ENCODE measurements at regions not wholly inside any gene's neighbourhood (a gene's known extent, or its start where the extent isn't known, plus 50 kb on each side); places are given as distances from the start of the nearest gene placed in this dataset.

- Histone ChIP-seq H3K4me1 (no peaks in the 10 kb centered on the region), H3K9me3 (no peaks in the 10 kb centered on the region), H3K36me3 (no peaks in the 10 kb centered on the region), H3K4me3 (no peak overlapping the region), H3K27me3 (no peaks in the 10 kb centered on the region), H3K27ac (no peak overlapping the region)
- no peak for TF ChIP-seq POLR2A (IDR thresholded peaks at IDR 0.05)
- TF ChIP-seq POLR2AphosphoS5 (IDR thresholded peaks at IDR 0.05): no peak
- TF ChIP-seq EP300 (IDR thresholded peaks at IDR 0.05): no peak
- TF ChIP-seq CTCF (IDR thresholded peaks at IDR 0.05): no peak
- DNase-seq (ENCODE audit: low spot score in 2 of 2): no peak
- WGBS: 76% methylated on average over 3 of the region's 3 CpGs
Observed at GRCh38 chr6:82419132-82419581, 55.5 kb downstream of the TPBG start.

GRCh38 chr6:82419859-82420258, 56.2 kb downstream of the TPBG start:
- TF ChIP-seq POLR2AphosphoS5 (IDR thresholded peaks at IDR 0.05): no peak
- TF ChIP-seq POLR2A (IDR thresholded peaks at IDR 0.05): no peak
- no peak for TF ChIP-seq EP300 (IDR thresholded peaks at IDR 0.05)
- TF ChIP-seq CTCF (IDR thresholded peaks at IDR 0.05): no peak
- Histone ChIP-seq H3K27ac (no peak overlapping the region), H3K4me1 (no peaks in the 10 kb centered on the region), H3K4me3 (no peak overlapping the region), H3K9me3 (no peaks in the 10 kb centered on the region), H3K36me3 (no peaks in the 10 kb centered on the region), H3K27me3 (no peaks in the 10 kb centered on the region)
- DNase-seq (ENCODE audit: low spot score in 2 of 2): no peak
- 44% methylated on average over 1 of the region's 1 CpG for WGBS

GRCh38 chr6:82430611-82431010, 67.0 kb downstream of the TPBG start:
- no peak overlapping the region for H3K4me3 ChIP-seq
- no peaks in the 10 kb centered on the region for H3K36me3 ChIP-seq
- TF ChIP-seq CTCF (IDR thresholded peaks at IDR 0.05): no peak
- no peak for TF ChIP-seq EP300 (IDR thresholded peaks at IDR 0.05)
- TF ChIP-seq POLR2AphosphoS5 (IDR thresholded peaks at IDR 0.05): no peak
- TF ChIP-seq POLR2A (IDR thresholded peaks at IDR 0.05): no peak
- no peak overlapping the region for H3K27ac ChIP-seq
- no peaks in the 10 kb centered on the region for H3K27me3 ChIP-seq
- no peaks in the 10 kb centered on the region for H3K9me3 ChIP-seq
- DNase-seq (ENCODE audit: low spot score in 2 of 2): no peak
- no peaks in the 10 kb centered on the region for H3K4me1 ChIP-seq

GRCh38 chr6:82436740-82437139, 73.1 kb downstream of the TPBG start:
- WGBS: 81% methylated on average over 2 of the region's 2 CpGs
- no peaks in the 10 kb centered on the region for H3K27me3 ChIP-seq
- no peak overlapping the region for H3K27ac ChIP-seq
- no peak for TF ChIP-seq POLR2AphosphoS5 (IDR thresholded peaks at IDR 0.05)
- no peak for TF ChIP-seq EP300 (IDR thresholded peaks at IDR 0.05)
- no peak for TF ChIP-seq POLR2A (IDR thresholded peaks at IDR 0.05)
- TF ChIP-seq CTCF (IDR thresholded peaks at IDR 0.05): no peak
- no peak overlapping the region for H3K4me3 ChIP-seq
- H3K36me3 ChIP-seq: no peaks in the 10 kb centered on the region
- no peaks in the 10 kb centered on the region for H3K9me3 ChIP-seq
- no peak for DNase-seq (ENCODE audit: low spot score in 2 of 2)
- H3K4me1 ChIP-seq: no peaks in the 10 kb centered on the region

- Histone ChIP-seq H3K9me3 (no peaks in the 10 kb centered on the region), H3K4me1 (no peaks in the 10 kb centered on the region), H3K36me3 (no peaks in the 10 kb centered on the region), H3K27ac (no peak overlapping the region), H3K4me3 (no peak overlapping the region), H3K27me3 (no peaks in the 10 kb centered on the region)
- DNase-seq (ENCODE audit: low spot score in 2 of 2): no peak
- TF ChIP-seq POLR2A (IDR thresholded peaks at IDR 0.05) (no peak), EP300 (IDR thresholded peaks at IDR 0.05) (no peak), CTCF (IDR thresholded peaks at IDR 0.05) (no peak), POLR2AphosphoS5 (IDR thresholded peaks at IDR 0.05) (no peak)
Observed at GRCh38 chr6:82437701-82438100, 74.1 kb downstream of the TPBG start.

Measured in suprapubic skin (tissue), 4 donors.